ENCODE measurements at regions not wholly inside any gene's neighbourhood (a gene's known extent, or its start where the extent isn't known, plus 50 kb on each side); places are given as distances from the start of the nearest gene placed in this dataset.
"Not testable (repeated sequence)": the region's sequence is repeated elsewhere in the genome, so short reads cannot be mapped to it uniquely, and the experiment has no call there.

DNA sequence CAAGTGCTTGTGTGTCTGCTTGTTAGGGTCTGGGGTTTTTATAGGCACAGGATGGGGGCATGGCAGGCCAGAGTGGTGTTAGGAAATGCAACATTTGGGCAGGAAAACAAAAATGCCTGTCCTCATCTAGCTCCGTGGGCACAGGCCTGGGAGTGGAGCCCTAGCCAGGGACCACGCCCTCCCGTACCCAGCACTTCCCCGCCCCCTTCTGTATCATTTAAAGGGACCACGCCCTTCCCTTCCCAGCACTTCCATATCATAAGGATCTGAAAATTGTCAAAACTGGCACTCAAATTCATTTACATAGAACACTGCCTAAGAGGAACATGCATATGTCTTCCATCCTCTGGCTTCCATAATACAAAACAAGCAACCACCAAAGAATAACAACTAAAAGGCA is 185.8 kb downstream of the B3GLCT start:
- no peak for DNase-seq

DNA sequence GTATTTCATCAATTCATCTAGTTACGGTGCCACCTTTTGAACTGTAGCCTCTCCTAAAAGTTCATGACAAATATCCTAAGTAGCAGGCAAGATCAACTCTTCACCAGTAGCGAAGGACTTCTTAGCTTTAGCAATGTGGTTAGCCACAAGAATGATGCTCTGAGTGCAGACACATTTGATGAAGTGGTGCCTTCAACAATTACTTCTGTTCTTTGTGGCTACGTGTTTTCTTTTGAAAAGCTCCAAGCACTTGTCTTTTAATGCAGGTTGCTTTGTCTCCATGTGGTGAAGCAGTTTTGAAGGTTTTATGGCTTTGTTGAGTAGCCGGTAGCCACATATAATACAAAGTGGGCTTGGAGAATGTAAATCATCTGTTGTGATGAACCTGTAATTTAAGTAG is 194.7 kb downstream of the B3GLCT start:
- no peak for DNase-seq

GRCh38 chr13:31395090-31395489 is 195.3 kb downstream of the B3GLCT start:
- DNase-seq = no peak

GRCh38 chr13:31399690-31400089 is 199.9 kb downstream of the B3GLCT start:
- no peak for DNase-seq

- not testable (repeated sequence) for DNase-seq
Measured at GRCh38 chr13:31403711-31404110, 203.9 kb downstream of the B3GLCT start.

GRCh38 chr13:31408927-31409326 is 209.2 kb downstream of the B3GLCT start:
- no peak for DNase-seq

- no peak for DNase-seq
Measured at GRCh38 chr13:31409678-31410356, 210.0 kb downstream of the B3GLCT start.

GRCh38 chr13:31413516-31413915 is 213.7 kb downstream of the B3GLCT start:
- no peak for DNase-seq

DNA sequence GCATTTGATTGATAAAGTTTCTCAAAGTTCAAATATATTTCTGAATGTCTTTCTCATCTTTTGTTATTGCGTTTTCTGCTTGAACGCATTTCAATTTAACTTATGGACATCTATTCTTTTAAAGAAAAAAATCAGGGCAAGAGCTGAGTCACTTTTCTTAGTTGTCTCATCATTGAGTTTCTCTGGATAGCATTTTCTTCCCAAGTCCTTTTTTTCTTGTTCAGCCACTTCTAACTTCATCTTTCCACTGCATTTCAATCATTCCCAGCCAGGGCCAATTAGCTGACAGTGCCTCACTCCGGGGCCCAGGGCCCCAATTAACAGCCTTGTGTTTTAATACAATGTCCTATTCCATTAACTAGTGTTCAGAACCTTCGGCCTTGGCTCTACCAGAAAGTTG is 216.3 kb downstream of the B3GLCT start:
- DNase-seq = no peak

DNA sequence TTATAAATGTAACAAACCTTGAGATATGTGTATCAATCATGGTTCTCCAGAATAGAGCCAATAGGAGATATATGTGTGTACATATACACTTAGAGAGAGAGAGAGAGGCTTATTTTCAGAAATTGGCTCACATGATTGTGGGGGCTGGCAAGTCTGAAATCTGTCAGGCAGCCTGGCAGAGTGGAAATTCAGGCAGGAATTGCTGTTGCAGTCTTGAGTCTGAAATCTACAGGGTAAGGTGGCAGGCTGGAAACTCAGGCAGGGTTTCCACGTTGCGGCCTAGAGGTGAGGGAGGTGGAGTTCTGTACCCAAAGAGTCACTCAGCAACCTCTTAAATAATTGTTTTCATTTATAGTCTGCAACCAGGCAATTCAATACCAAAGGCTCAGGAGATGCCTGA is 218.4 kb downstream of the B3GLCT start:
- no peak for DNase-seq

DNA sequence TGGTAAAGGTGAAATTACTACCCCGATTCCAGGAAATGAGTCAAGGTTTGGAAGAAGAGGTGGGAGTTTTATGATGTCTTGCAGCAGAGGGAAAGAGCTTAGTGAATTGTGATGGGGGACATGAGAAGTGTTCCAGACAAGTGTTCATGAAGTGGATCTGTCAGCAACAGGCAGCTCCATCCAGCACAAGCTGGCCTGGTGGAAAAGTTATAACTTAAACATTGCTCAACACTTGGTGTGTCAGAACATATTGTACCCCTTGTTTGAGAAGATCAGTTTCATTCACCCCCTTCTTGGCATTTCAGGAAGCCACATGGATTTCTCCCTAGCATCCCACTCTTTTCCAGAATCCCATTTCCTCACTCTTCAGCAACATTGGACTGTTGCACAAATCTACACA is 222.0 kb downstream of the B3GLCT start:
- DNase-seq = no peak

DNA sequence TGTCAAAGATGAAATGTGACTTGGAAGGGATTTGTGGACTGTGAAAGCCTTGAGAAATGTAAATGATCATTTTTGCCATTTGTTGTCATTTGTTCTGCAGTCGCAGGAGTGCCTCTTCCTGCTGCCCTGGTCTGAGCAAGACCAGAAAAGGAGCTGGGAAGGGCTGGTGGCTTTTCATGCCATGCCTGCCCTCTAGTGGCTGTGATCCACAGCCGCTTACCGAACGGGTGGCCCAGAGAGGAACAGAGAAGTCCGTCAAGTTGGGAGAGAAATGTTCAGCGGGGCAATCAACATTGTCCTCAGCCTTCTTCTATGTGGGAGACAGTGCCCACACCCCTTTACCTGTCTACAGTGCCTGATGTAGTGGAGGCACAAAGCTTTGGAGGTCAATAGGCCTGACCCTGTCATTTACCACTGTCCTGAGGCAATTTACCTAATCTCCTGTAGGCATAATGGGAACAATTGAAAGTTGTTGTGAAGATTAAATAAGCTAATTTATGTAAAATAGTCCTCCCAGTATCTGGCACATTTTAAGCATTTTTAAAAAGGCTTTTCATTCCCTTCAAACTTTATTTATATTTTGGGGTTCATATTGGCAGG is 224.5 kb downstream of the B3GLCT start:
- DNase-seq = peak; percentile 43

GRCh38 chr13:31426395-31426794 is 226.6 kb downstream of the B3GLCT start:
- no peak for DNase-seq

DNA sequence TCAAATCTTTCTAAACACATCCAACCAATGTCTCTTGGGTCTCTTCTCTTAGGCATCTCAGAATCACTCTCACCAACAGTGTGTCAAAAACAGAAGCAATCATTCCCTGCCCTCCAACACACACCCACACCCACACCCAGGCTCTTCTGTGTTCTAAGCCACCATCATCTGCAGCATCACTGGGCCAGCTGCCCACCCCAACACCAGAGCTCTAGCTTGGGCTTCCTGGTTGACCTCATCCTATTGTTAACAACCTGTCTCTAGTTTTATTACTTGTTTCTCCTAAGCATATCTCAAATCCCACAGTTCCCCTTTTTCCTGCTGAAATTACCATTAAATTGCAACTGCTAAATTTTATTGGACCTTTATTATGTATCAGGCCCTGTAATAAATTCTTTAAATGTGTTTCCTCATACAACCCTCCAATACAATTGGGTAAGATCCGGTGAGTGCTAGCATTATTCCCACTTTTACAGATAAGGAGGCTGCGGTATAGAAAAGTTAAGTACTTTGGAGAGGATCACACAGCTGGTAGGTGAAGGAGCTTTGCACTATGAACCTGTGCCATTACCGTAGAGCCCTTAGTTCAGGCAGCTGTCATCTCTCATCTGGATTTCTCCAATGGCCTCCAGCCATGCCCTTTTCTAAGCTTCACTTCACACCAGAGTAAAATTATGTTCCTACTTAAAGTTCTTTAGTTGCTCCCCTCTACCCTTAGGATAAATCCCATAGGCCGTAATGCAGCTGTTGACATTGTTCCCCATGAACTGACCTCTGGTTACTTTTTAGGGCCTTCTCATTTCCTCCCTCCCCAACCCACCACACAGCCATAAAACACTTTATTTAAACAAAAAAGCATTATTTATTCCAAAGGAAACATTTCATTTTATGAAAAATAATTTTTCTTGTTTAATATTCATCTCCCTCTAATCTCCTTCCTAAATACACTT is 227.7 kb downstream of the B3GLCT start:
- DNase-seq = no peak

DNA sequence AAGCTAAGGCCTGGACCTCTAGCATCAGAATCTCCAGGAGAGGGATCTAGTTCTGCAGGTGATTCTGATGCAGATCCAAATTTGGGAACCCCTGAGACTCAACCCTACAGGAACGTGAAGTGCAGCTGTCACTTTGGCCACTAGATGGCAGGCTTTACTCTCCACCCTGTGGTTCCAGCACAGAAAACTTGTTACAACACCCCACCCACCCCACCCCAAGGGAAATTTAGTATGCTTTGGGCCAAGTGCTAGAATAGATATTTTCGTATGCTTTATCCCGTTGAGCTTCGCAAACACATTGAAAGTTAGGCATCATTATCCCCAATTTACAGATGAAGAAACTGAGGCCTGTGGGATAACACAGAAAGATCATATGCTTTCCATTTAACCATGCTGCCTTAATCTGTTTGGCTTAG is 232.0 kb downstream of the B3GLCT start:
- DNase-seq = peak; percentile 35

GRCh38 chr13:31433207-31433606 is 233.4 kb downstream of the B3GLCT start:
- DNase-seq = no peak

DNA sequence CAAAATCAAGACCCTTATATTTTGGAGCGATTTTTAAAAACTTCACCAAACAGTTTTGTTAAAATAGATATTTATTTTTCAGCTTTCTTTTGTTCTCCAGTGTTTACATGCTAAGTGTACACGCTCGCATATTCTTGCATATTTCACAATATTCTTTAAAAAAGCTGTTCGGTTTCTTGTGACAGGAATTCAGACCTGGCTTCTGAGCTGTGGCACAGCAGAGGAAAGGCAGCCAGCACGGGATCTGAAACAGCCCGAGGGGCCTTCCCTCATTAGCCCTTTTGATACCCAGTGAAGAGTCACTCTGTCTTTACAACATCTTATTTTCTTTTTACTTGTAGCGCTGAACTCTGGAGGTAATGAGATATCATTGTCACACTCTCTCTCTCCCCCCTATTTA is 234.0 kb downstream of the B3GLCT start:
- DNase-seq = no peak

DNA sequence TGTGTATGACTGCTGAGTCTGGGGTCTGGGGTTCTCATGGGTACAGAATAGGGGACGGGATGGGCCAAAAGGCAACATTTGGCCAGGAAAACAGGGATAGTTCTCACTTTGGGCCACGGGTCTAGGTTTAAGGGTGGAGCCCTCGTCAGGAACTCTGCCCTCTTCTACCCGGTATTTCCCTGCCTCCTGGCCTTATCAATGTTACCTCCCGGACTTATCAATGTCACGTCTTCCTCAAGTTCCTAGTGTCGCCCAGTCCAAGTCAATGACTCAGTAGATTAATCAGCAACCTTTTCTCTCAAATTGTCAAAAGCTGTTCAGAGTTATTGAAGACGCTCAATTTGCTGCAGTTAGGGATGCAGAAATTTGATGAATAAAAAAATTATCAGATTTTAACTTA is 234.8 kb downstream of the B3GLCT start:
- DNase-seq = no peak

DNA sequence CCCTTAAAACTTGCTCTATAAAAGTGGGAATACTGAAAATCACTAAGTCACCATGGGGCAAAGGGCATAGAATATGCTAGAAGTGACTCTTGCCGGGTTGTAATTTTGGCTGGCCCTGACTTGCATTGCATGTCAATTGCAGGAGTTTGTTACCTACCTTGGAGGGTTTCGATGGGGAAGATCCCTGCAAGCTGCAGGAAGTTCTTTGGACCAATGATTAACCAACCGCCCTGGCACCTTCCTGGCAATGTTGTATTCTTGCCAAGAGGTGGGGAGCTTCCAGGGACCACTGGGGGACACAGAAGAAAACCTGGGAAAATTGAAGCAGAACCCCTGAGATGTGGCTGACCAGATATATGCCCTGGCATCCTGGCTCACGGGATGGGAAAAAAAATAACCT is 235.8 kb downstream of the B3GLCT start:
- DNase-seq = no peak

GRCh38 chr13:31436478-31436877 is 236.7 kb downstream of the B3GLCT start:
- DNase-seq = no peak

GRCh38 chr13:31437975-31438374 is 238.2 kb downstream of the B3GLCT start:
- DNase-seq = no peak

DNA sequence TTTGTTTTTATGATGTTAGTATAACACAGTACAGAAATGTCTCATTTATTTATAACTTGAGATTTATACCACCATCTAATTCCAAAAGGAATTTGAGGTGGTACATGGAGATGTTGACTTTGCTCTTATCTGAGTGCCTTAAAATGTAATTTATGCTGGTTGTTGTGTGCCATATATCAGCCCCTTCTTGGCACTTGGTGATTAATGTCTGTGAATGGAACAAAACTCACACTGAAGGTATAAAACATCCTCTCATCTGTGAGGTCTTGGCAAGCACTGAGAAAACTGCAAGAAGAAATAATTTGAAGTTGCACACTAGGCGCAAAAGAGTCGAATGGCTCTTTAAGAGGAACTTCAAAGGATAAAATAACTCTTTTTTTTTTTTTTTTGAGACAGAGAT is 240.4 kb downstream of the B3GLCT start:
- DNase-seq = no peak

DNA sequence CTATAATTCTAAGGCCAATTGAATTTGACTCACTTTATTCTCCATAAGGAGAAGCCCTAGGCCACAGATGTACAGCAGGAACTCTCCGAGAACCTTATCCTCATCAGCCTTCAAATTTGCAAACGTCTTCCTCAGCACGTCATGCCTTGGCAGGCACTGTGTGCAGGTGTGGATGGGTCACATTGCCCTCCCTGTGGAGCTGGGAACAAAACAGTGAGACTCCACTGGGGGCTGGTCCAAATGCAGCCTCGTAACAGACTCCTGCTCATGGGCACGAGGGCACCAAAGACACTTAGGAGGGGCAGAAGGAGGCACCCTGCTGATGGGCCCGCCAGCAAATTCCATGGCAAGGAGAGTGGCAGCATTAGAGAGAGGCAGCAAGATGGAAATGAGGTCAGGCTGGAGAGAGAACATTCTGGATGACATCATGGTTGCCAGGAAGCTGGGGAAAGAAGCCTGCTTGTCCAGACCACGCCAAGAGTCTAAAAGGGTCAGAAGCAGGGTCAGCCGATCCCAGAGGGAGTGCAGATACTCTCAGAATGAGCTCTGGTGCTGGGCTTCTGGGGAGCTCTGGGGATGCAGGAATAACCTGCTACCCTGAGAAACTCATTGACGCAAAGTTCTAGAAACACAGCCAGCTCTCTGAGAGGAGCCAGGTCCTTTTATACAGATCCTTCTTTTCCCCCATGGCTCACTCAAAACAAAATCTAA is 242.2 kb downstream of the B3GLCT start:
- DNase-seq = no peak

Measured in CD4-positive, alpha-beta T cell treated with Interleukin-6 for 4 hours (primary cell).